ENCODE measurements at regions not wholly inside any gene's neighbourhood (a gene's known extent, or its start where the extent isn't known, plus 50 kb on each side); places are given as distances from the start of the nearest gene placed in this dataset.

DNA sequence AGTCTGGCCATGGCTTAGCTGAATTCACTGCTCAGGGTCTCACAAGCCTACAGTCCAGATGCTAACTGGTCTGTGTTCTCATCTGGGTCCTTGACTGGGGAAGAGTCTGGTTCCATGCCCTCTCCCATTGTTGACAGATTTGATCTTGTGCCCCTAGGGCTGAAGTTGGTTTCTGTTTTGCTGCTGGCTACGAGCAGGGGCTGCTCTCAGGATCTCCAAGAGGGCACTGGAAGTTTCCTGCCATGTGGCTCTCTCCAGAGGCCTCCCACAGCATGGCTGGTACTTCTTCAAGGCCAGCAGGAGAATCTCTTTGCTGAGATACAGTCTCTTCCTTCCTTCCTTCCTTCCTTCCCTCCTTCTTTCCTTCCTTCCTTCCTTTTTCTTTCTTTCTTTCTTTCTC, 78.1 kb downstream of the SPP2 start:
- TF ChIP-seq, protein P1, sequence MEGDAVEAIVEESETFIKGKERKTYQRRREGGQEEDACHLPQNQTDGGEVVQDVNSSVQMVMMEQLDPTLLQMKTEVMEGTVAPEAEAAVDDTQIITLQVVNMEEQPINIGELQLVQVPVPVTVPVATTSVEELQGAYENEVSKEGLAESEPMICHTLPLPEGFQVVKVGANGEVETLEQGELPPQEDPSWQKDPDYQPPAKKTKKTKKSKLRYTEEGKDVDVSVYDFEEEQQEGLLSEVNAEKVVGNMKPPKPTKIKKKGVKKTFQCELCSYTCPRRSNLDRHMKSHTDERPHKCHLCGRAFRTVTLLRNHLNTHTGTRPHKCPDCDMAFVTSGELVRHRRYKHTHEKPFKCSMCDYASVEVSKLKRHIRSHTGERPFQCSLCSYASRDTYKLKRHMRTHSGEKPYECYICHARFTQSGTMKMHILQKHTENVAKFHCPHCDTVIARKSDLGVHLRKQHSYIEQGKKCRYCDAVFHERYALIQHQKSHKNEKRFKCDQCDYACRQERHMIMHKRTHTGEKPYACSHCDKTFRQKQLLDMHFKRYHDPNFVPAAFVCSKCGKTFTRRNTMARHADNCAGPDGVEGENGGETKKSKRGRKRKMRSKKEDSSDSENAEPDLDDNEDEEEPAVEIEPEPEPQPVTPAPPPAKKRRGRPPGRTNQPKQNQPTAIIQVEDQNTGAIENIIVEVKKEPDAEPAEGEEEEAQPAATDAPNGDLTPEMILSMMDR (IDR thresholded peaks at IDR 0.05; ENCODE audit: insufficient read depth, low read depth, low read length, missing control alignments), result no peak
- no peak overlapping the region for H3K4me3 ChIP-seq (ENCODE audit: low read depth, low read length)
- no peak for DNase-seq (ENCODE audit: low read depth)

All from GM12865 (cell line).